HEK293T (cell line): ENCODE measurements at regions not wholly inside any gene's neighbourhood (a gene's known extent, or its start where the extent isn't known, plus 50 kb on each side); places are given as distances from the start of the nearest gene placed in this dataset.

Experiments used
- BHLHE40 ChIP-seq: fragments of 450-650 bp; IDR thresholded peaks from 2 replicates; pipeline ENCODE4 v1.6.1; 2016; ENCODE audit warnings: mild to moderate bottlenecking, moderate library complexity, borderline replicate concordance
- CTBP1 ChIP-seq: fragments of 450-650 bp; IDR thresholded peaks from 2 replicates; pipeline ENCODE4 v1.6.1; 2016; ENCODE audit warnings: borderline replicate concordance
- ELF4 ChIP-seq: fragments of 450-650 bp; IDR thresholded peaks from 2 replicates; pipeline ENCODE4 v1.6.1; 2017; ENCODE audit warnings: antibody characterized with exemption
- FOXA1 ChIP-seq: fragments of 450-650 bp; IDR thresholded peaks from 2 replicates; pipeline ENCODE4 v1.6.1; 2016; ENCODE audit warnings: mild to moderate bottlenecking
- FOXK2 ChIP-seq: fragments of 450-650 bp; IDR thresholded peaks from 2 replicates; pipeline ENCODE4 v1.6.1; 2016; ENCODE audit warnings: mild to moderate bottlenecking
- FOXM1 ChIP-seq: fragments of 450-650 bp; IDR thresholded peaks from 2 replicates; pipeline ENCODE4 v1.6.1; 2017; ENCODE audit warnings: mild to moderate bottlenecking, borderline replicate concordance
- HDGF ChIP-seq: fragments of 450-650 bp; IDR thresholded peaks from 2 replicates; pipeline ENCODE4 v1.6.1; 2017; ENCODE audit warnings: antibody characterized with exemption, borderline replicate concordance
- L3MBTL2 ChIP-seq: fragments of 450-650 bp; conservative IDR thresholded peaks from 2 replicates; pipeline ENCODE4 v1.6.1; 2016; ENCODE audit warnings: mild to moderate bottlenecking
- NFRKB ChIP-seq: fragments of 450-650 bp; IDR thresholded peaks from 2 replicates; pipeline ENCODE4 v1.6.1; 2016; ENCODE audit warnings: mild to moderate bottlenecking, moderate library complexity
- PKNOX1 ChIP-seq: fragments of 450-650 bp; IDR thresholded peaks from 2 replicates; pipeline ENCODE4 v1.6.1; 2016
- SP1 ChIP-seq: fragments of 450-650 bp; IDR thresholded peaks from 2 replicates; pipeline ENCODE4 v1.6.1; 2017
- SUZ12 ChIP-seq: fragments of 450-650 bp; IDR thresholded peaks from 2 replicates; pipeline ENCODE4 v1.6.1; 2016; ENCODE audit warnings: mild to moderate bottlenecking
- TARDBP ChIP-seq: fragments of 450-650 bp; IDR thresholded peaks from 2 replicates; pipeline ENCODE4 v1.6.1; 2016
- ZNF384 ChIP-seq: fragments of 450-650 bp; IDR thresholded peaks from 2 replicates; pipeline ENCODE4 v1.6.1; 2016

- TF ChIP-seq PKNOX1, result no peak
- TF ChIP-seq L3MBTL2, result no peak
- TF ChIP-seq HDGF, result no peak
- TF ChIP-seq ELF4, result no peak
- TF ChIP-seq BHLHE40, result no peak
- TF ChIP-seq FOXA1, result no peak
- no peak for TF ChIP-seq TARDBP
- TF ChIP-seq FOXK2, result no peak
- no peak for TF ChIP-seq FOXM1
- TF ChIP-seq CTBP1, result no peak
- no peak for TF ChIP-seq SP1
- no peak for TF ChIP-seq SUZ12
- no peak for TF ChIP-seq NFRKB
- TF ChIP-seq ZNF384, result no peak
These were observed 114.4 kb upstream of the POU1F1 start for GRCh38 chr3:87390821-87391220.
